Stomach (tissue), 8 donors: ENCODE measurements at regions not wholly inside any gene's neighbourhood (a gene's known extent, or its start where the extent isn't known, plus 50 kb on each side); places are given as distances from the start of the nearest gene placed in this dataset.

Source experiments
- DNase-seq, 2 donors: peaks; one replicate each; pipeline versions ENCODE4 v3.0.0 to v3.0.0-alpha.2; 2013 to 2019
- H3K27ac ChIP-seq, 5 donors: fragments of 200-600 bp in 4 of 5; sonication (generic) in 4 of 5; one replicate each; pipeline ENCODE4 v1.5.1; 2013 to 2019; ENCODE audit warnings: mild to moderate bottlenecking in 1 of 5, moderate library complexity in 1 of 5
- H3K27me3 ChIP-seq, 3 donors: fragments of 200-600 bp; sonication (generic); one replicate each; pipeline ENCODE4 v1.5.1; 2017 to 2019; ENCODE audit warnings: mixed run types in 1 of 3
- H3K36me3 ChIP-seq, 4 donors: fragments of 200-600 bp; sonication (generic); 1 replicate in 3 of 4; 2 replicates in 1 of 4; pipeline ENCODE4 v1.5.1; 2016 to 2019
- H3K4me1 ChIP-seq, 4 donors: fragments of 200-600 bp; sonication (generic); one replicate each; pipeline ENCODE4 v1.5.1; 2016 to 2019
- H3K4me3 ChIP-seq, 4 donors: fragments of 200-600 bp; sonication (generic) in 3 of 4; one replicate each; pipeline ENCODE4 v1.5.1; 2016 to 2019; ENCODE audit warnings: mild to moderate bottlenecking in 1 of 4
- H3K9me3 ChIP-seq, 4 donors: fragments of 200-600 bp; sonication (generic); one replicate each; pipeline ENCODE4 v1.5.1; 2016 to 2019
- CTCF ChIP-seq, 7 experiments: fragments of 450-650 bp in 4 of 7; fragments of 200-600 bp in 3 of 7; sonication (generic) in 3 of 7; IDR thresholded peaks; one replicate each; pipeline ENCODE4 v1.5.1; 2016 to 2019; ENCODE audit warnings: antibody characterized with exemption in 7 of 7, control low read depth in 2 of 7, mild to moderate bottlenecking in 1 of 7
- EP300 ChIP-seq: sonication (generic); formaldehyde crosslinking; IDR thresholded peaks from one replicate; pipeline ENCODE4 v1.6.1; 2017; ENCODE audit warnings: antibody characterized with exemption
- POLR2A ChIP-seq, 4 donors: fragments of 450-650 bp; IDR thresholded peaks; one replicate each; pipeline ENCODE4 v1.6.1; 2016; ENCODE audit warnings: antibody characterized with exemption in 4 of 4, control low read depth in 2 of 4, mild to moderate bottlenecking in 1 of 4, moderate library complexity in 1 of 4
- POLR2AphosphoS5 ChIP-seq, 3 donors: sonication (generic); formaldehyde crosslinking; IDR thresholded peaks; one replicate each; pipeline ENCODE4 v1.6.1; 2016; ENCODE audit warnings: antibody characterized with exemption in 3 of 3
- WGBS, 5 donors: extraction: QIAGEN DNeasy Blood & Tissue Kit in 3 of 5; methylation state at CpG; one replicate each; pipeline versions ENCODE4 v1.1.5 to v1.1.7; 2013 to 2018; 5-methylcytosine and 5-hydroxymethylcytosine counted together
- intact Hi-C: fragments of 100-400 bp; cut with DNase I; formaldehyde crosslinking; loops from one replicate; pipeline ENCODE4 v1.15.1; 2023; ENCODE audit warnings: low total_unique reads
- donor health status: healthy with polysubstance abuse.
- donor health status: Bipolar disorder and iron deficiency.
- donor health status: healthy.

- Histone ChIP-seq H3K27ac (no peak overlapping the region), H3K36me3 (no peaks in the 10 kb centered on the region), H3K4me3 (no peak overlapping the region), H3K9me3 (no peaks in the 10 kb centered on the region), H3K27me3 (no peaks in the 10 kb centered on the region), H3K4me1 (peaks cover 6 to 42% (median 18%) of the 10 kb centered on the region in 4 donors)
- intact Hi-C loops, result no loop called here
- peak in 1 of 2 donors; percentile 83 for DNase-seq
- TF ChIP-seq CTCF (IDR thresholded peaks at IDR 0.05) (no peak), POLR2A (IDR thresholded peaks at IDR 0.05) (no peak), EP300 (no peak), POLR2AphosphoS5 (IDR thresholded peaks at IDR 0.05) (no peak)
These were observed 51.9 kb upstream of the ZSWIM6 start for GRCh38 chr5:61280205-61280604.

GRCh38 chr5:61280761-61281427, 51.2 kb upstream of the ZSWIM6 start:
- Histone ChIP-seq H3K4me3 (no peak overlapping the region), H3K27me3 (no peaks in the 10 kb centered on the region), H3K9me3 (no peaks in the 10 kb centered on the region), H3K27ac (no peak overlapping the region), H3K4me1 (peaks cover 6 to 35% (median 18%) of the 10 kb centered on the region in 4 donors), H3K36me3 (no peaks in the 10 kb centered on the region)
- 15 to 28% (median 26%) methylated on average over 2 of the region's 2 CpGs for WGBS, 5 donors
- intact Hi-C loops, result no loop called here
- peak in 1 of 2 donors; percentile 73 for DNase-seq
- TF ChIP-seq POLR2AphosphoS5 (IDR thresholded peaks at IDR 0.05), result no peak
- TF ChIP-seq EP300, result no peak
- TF ChIP-seq CTCF (IDR thresholded peaks at IDR 0.05), result no peak
- TF ChIP-seq POLR2A (IDR thresholded peaks at IDR 0.05), result no peak

- TF ChIP-seq CTCF (IDR thresholded peaks at IDR 0.05), result no peak
- no peak for TF ChIP-seq POLR2A (IDR thresholded peaks at IDR 0.05)
- TF ChIP-seq POLR2AphosphoS5 (IDR thresholded peaks at IDR 0.05), result no peak
- TF ChIP-seq EP300, result no peak
- WGBS, 5 donors, result 94 to 100% (median 95%) methylated on average over 1 of the region's 1 CpG
These were observed 50.4 kb upstream of the ZSWIM6 start for GRCh38 chr5:61281686-61282085.

More at GRCh38 chr5:61281686-61282085, 50.4 kb upstream of the ZSWIM6 start:
- Histone ChIP-seq H3K4me3 (no peak overlapping the region), H3K27ac (no peak overlapping the region), H3K4me1 (peaks cover 6 to 27% (median 19%) of the 10 kb centered on the region in 4 donors), H3K9me3 (no peaks in the 10 kb centered on the region), H3K36me3 (no peaks in the 10 kb centered on the region), H3K27me3 (no peaks in the 10 kb centered on the region)
- intact Hi-C loops, result no loop called here
- DNase-seq, result no peak
